SJSA1 (cell line): ENCODE measurements at regions not wholly inside any gene's neighbourhood (a gene's known extent, or its start where the extent isn't known, plus 50 kb on each side); places are given as distances from the start of the nearest gene placed in this dataset.

ENCODE experiments used
- DNase-seq, 2 experiments: peaks; one replicate each; pipeline ENCODE4 v3.0.0-alpha.2; 2015 to 2020; ENCODE audit warnings: low spot score in 2 of 2, low read depth in 1 of 2
- H3K27ac ChIP-seq: fragments of 250-450 bp; sonication (Bioruptor Pico); 2 replicates; pipeline ENCODE4 v1.5.1; 2020; ENCODE audit warnings: mild to moderate bottlenecking, moderate library complexity
- H3K27me3 ChIP-seq: fragments of 250-450 bp; sonication (Bioruptor Pico); replicated peaks from 2 replicates; pipeline ENCODE4 v1.5.1; 2020; ENCODE audit warnings: mild to moderate bottlenecking, moderate library complexity
- H3K36me3 ChIP-seq: fragments of 250-450 bp; sonication (Bioruptor Pico); 2 replicates; pipeline ENCODE4 v1.5.1; 2020; ENCODE audit warnings: mild to moderate bottlenecking
- H3K4me1 ChIP-seq: fragments of 250-450 bp; sonication (Bioruptor Pico); replicated peaks from 2 replicates; pipeline ENCODE4 v1.6.1; 2021; ENCODE audit warnings: mild to moderate bottlenecking
- H3K4me3 ChIP-seq: fragments of 250-450 bp; sonication (Bioruptor Pico); 2 replicates; pipeline ENCODE4 v1.5.1; 2020; ENCODE audit warnings: mild to moderate bottlenecking
- H3K9me3 ChIP-seq: fragments of 250-450 bp; sonication (Bioruptor Pico); replicated peaks from 2 replicates; pipeline ENCODE4 v1.5.1; 2020; ENCODE audit warnings: mild to moderate bottlenecking

- H3K9me3 ChIP-seq: no peaks in the 10 kb centered on the region
- H3K36me3 ChIP-seq: no peaks in the 10 kb centered on the region
- no peak overlapping the region for H3K4me3 ChIP-seq
- DNase-seq: peak in 1 of 2 experiments; percentile 4
- H3K27ac ChIP-seq: peak overlapping the region; percentile 31; the same call in 1 of the 2 replicates
- H3K27me3 ChIP-seq: no peaks in the 10 kb centered on the region
- peaks cover 21% of the 10 kb centered on the region for H3K4me1 ChIP-seq
These were observed 106.0 kb upstream of the FAR2 start for GRCh38 chr12:29043069-29043468.

GRCh38 chr12:29044799-29045198 is 104.3 kb upstream of the FAR2 start:
- Histone ChIP-seq H3K27ac (no peak overlapping the region), H3K36me3 (no peaks in the 10 kb centered on the region), H3K27me3 (no peaks in the 10 kb centered on the region), H3K4me1 (peaks cover 21% of the 10 kb centered on the region), H3K9me3 (no peaks in the 10 kb centered on the region), H3K4me3 (no peak overlapping the region)
- DNase-seq: no peak

- DNase-seq: no peak
These were observed 100.3 kb upstream of the FAR2 start for GRCh38 chr12:29048787-29049186.

GRCh38 chr12:29050503-29050902 is 98.6 kb upstream of the FAR2 start:
- no peak for DNase-seq
- Histone ChIP-seq H3K27ac (no peak overlapping the region), H3K4me1 (no peaks in the 10 kb centered on the region), H3K36me3 (no peaks in the 10 kb centered on the region), H3K4me3 (no peak overlapping the region), H3K9me3 (no peaks in the 10 kb centered on the region), H3K27me3 (no peaks in the 10 kb centered on the region)

More at GRCh38 chr12:29048787-29049186, 100.3 kb upstream of the FAR2 start:
- Histone ChIP-seq H3K36me3 (no peaks in the 10 kb centered on the region), H3K27ac (no peak overlapping the region), H3K4me1 (no peaks in the 10 kb centered on the region), H3K9me3 (no peaks in the 10 kb centered on the region), H3K27me3 (no peaks in the 10 kb centered on the region), H3K4me3 (no peak overlapping the region)

- Histone ChIP-seq H3K36me3 (no peaks in the 10 kb centered on the region), H3K4me1 (no peaks in the 10 kb centered on the region), H3K4me3 (no peak overlapping the region), H3K27me3 (no peaks in the 10 kb centered on the region), H3K9me3 (no peaks in the 10 kb centered on the region), H3K27ac (no peak overlapping the region)
- no peak for DNase-seq
These were observed 97.9 kb upstream of the FAR2 start for GRCh38 chr12:29051221-29051620.

- Histone ChIP-seq H3K27me3 (no peaks in the 10 kb centered on the region), H3K27ac (no peak overlapping the region), H3K4me3 (no peak overlapping the region), H3K36me3 (no peaks in the 10 kb centered on the region), H3K4me1 (no peaks in the 10 kb centered on the region), H3K9me3 (no peaks in the 10 kb centered on the region)
- DNase-seq: no peak
These were observed 95.5 kb upstream of the FAR2 start for GRCh38 chr12:29053567-29053966.

GRCh38 chr12:29054858-29055663 is 94.0 kb upstream of the FAR2 start:
- DNase-seq: no peak
- H3K36me3 ChIP-seq: no peaks in the 10 kb centered on the region
- no peaks in the 10 kb centered on the region for H3K27me3 ChIP-seq
- no peak overlapping the region for H3K27ac ChIP-seq
- no peak overlapping the region for H3K4me3 ChIP-seq
- H3K4me1 ChIP-seq: no peaks in the 10 kb centered on the region
- H3K9me3 ChIP-seq: no peaks in the 10 kb centered on the region

GRCh38 chr12:29066011-29066588 is 83.0 kb upstream of the FAR2 start:
- no peak overlapping the region for H3K4me3 ChIP-seq
- H3K27ac ChIP-seq: no peak overlapping the region
- H3K36me3 ChIP-seq: no peaks in the 10 kb centered on the region
- H3K27me3 ChIP-seq: no peaks in the 10 kb centered on the region
- peak in 1 of 2 experiments; percentile 15 for DNase-seq
- H3K9me3 ChIP-seq: no peaks in the 10 kb centered on the region
- H3K4me1 ChIP-seq: no peaks in the 10 kb centered on the region

GRCh38 chr12:29067430-29067829 is 81.6 kb upstream of the FAR2 start:
- Histone ChIP-seq H3K4me1 (no peaks in the 10 kb centered on the region), H3K9me3 (no peaks in the 10 kb centered on the region), H3K27me3 (no peaks in the 10 kb centered on the region), H3K4me3 (no peak overlapping the region), H3K27ac (no peak overlapping the region), H3K36me3 (no peaks in the 10 kb centered on the region)
- DNase-seq: no peak

- Histone ChIP-seq H3K4me1 (no peaks in the 10 kb centered on the region), H3K9me3 (no peaks in the 10 kb centered on the region), H3K36me3 (no peaks in the 10 kb centered on the region), H3K27me3 (no peaks in the 10 kb centered on the region), H3K4me3 (no peak overlapping the region), H3K27ac (no peak overlapping the region)
- DNase-seq: no peak
These were observed 78.8 kb upstream of the FAR2 start for GRCh38 chr12:29070309-29070708.

- Histone ChIP-seq H3K9me3 (no peaks in the 10 kb centered on the region), H3K27me3 (no peaks in the 10 kb centered on the region), H3K27ac (no peak overlapping the region), H3K4me3 (no peak overlapping the region), H3K36me3 (no peaks in the 10 kb centered on the region), H3K4me1 (no peaks in the 10 kb centered on the region)
- DNase-seq: no peak
These were observed 78.0 kb upstream of the FAR2 start for GRCh38 chr12:29071099-29071498.

GRCh38 chr12:29072631-29073030 is 76.4 kb upstream of the FAR2 start:
- Histone ChIP-seq H3K4me1 (no peaks in the 10 kb centered on the region), H3K27ac (no peak overlapping the region), H3K27me3 (no peaks in the 10 kb centered on the region), H3K36me3 (no peaks in the 10 kb centered on the region), H3K4me3 (no peak overlapping the region), H3K9me3 (no peaks in the 10 kb centered on the region)
- DNase-seq: no peak

- H3K4me3 ChIP-seq: no peak overlapping the region
- no peaks in the 10 kb centered on the region for H3K36me3 ChIP-seq
- no peaks in the 10 kb centered on the region for H3K4me1 ChIP-seq
- H3K27me3 ChIP-seq: no peaks in the 10 kb centered on the region
- peak in 1 of 2 experiments; percentile 16 for DNase-seq
- no peaks in the 10 kb centered on the region for H3K9me3 ChIP-seq
- no peak overlapping the region for H3K27ac ChIP-seq
These were observed 75.3 kb upstream of the FAR2 start for GRCh38 chr12:29073631-29074239.

- H3K36me3 ChIP-seq: no peaks in the 10 kb centered on the region
- no peak for DNase-seq
- no peaks in the 10 kb centered on the region for H3K4me1 ChIP-seq
These were observed 68.0 kb upstream of the FAR2 start for GRCh38 chr12:29081101-29081500.

More at GRCh38 chr12:29081101-29081500, 68.0 kb upstream of the FAR2 start:
- Histone ChIP-seq H3K27me3 (no peaks in the 10 kb centered on the region), H3K9me3 (no peaks in the 10 kb centered on the region), H3K27ac (no peak overlapping the region), H3K4me3 (no peak overlapping the region)
